Stomach smooth muscle (tissue), 2 donors: ENCODE measurements at regions not wholly inside any gene's neighbourhood (a gene's known extent, or its start where the extent isn't known, plus 50 kb on each side); places are given as distances from the start of the nearest gene placed in this dataset.
"Not testable (repeated sequence)": the region's sequence is repeated elsewhere in the genome, so short reads cannot be mapped to it uniquely, and the experiment has no call there.

Experiments used
- H3K27ac ChIP-seq: one replicate; pipeline ENCODE4 v1.7.0; 2013; ENCODE audit warnings: mild to moderate bottlenecking, low read length, inconsistent platforms
- H3K27me3 ChIP-seq, 2 donors: one replicate each; pipeline ENCODE4 v1.7.0; 2013; ENCODE audit warnings: low read length in 2 of 2; ENCODE audit not compliant: insufficient read depth in 2 of 2, control insufficient read depth in 1 of 2
- H3K36me3 ChIP-seq, 2 donors: one replicate each; pipeline ENCODE4 v1.7.0; 2013; ENCODE audit warnings: low read length in 2 of 2; ENCODE audit not compliant: control insufficient read depth in 2 of 2, insufficient read depth in 2 of 2
- H3K4me1 ChIP-seq: one replicate; pipeline ENCODE4 v1.7.0; 2013; ENCODE audit warnings: low read length; ENCODE audit not compliant: control insufficient read depth, insufficient read depth
- H3K4me3 ChIP-seq, 2 donors: one replicate each; pipeline ENCODE4 v1.7.0; 2013; ENCODE audit warnings: low read length in 2 of 2
- H3K9ac ChIP-seq, 2 donors: one replicate each; pipeline ENCODE4 v1.7.0; 2013; ENCODE audit warnings: low read length in 2 of 2, mild to moderate bottlenecking in 1 of 2
- H3K9me3 ChIP-seq, 2 donors: one replicate each; pipeline ENCODE4 v1.7.0; 2013; ENCODE audit warnings: low read length in 2 of 2; ENCODE audit not compliant: control insufficient read depth in 2 of 2
- donor health status: healthy.
- donor health status: Pancreatic carcinoma.

- H3K27ac ChIP-seq = no peak overlapping the region
- H3K9ac ChIP-seq = no peak overlapping the region
Measured at GRCh38 chr2:49755777-49756176, 601.5 kb upstream of the FSHR start.

GRCh38 chr2:49754381-49754780 is 600.1 kb upstream of the FSHR start:
- Histone ChIP-seq H3K36me3 (no peaks in the 10 kb centered on the region), H3K4me3 (no peak overlapping the region), H3K27me3 (no peaks in the 10 kb centered on the region), H3K9ac (no peak overlapping the region), H3K9me3 (no peaks in the 10 kb centered on the region), H3K27ac (no peak overlapping the region), H3K4me1 (no peaks in the 10 kb centered on the region)

More at GRCh38 chr2:49755777-49756176, 601.5 kb upstream of the FSHR start:
- Histone ChIP-seq H3K27me3 (no peaks in the 10 kb centered on the region), H3K4me1 (no peaks in the 10 kb centered on the region), H3K4me3 (no peak overlapping the region), H3K36me3 (no peaks in the 10 kb centered on the region), H3K9me3 (no peaks in the 10 kb centered on the region)

GRCh38 chr2:49753344-49753985 is 599.1 kb upstream of the FSHR start:
- H3K9me3 ChIP-seq = no peaks in the 10 kb centered on the region
- no peaks in the 10 kb centered on the region for H3K36me3 ChIP-seq
- H3K9ac ChIP-seq = no peak overlapping the region
- no peaks in the 10 kb centered on the region for H3K27me3 ChIP-seq
- no peak overlapping the region for H3K4me3 ChIP-seq
- no peak overlapping the region for H3K27ac ChIP-seq
- H3K4me1 ChIP-seq = no peaks in the 10 kb centered on the region

- H3K9ac ChIP-seq = no peak overlapping the region
- no peak overlapping the region for H3K27ac ChIP-seq
- no peaks in the 10 kb centered on the region for H3K9me3 ChIP-seq
- no peak overlapping the region for H3K4me3 ChIP-seq
- no peaks in the 10 kb centered on the region for H3K27me3 ChIP-seq
- no peaks in the 10 kb centered on the region for H3K4me1 ChIP-seq
- no peaks in the 10 kb centered on the region for H3K36me3 ChIP-seq
Measured at GRCh38 chr2:49737606-49738005, 583.3 kb upstream of the FSHR start.

GRCh38 chr2:49732924-49733323 is 578.6 kb upstream of the FSHR start:
- not testable (repeated sequence) for H3K27me3 ChIP-seq, H3K36me3 ChIP-seq, H3K4me3 ChIP-seq, H3K9me3 ChIP-seq, H3K4me1 ChIP-seq, H3K9ac ChIP-seq, H3K27ac ChIP-seq

- no peaks in the 10 kb centered on the region for H3K9me3 ChIP-seq
- no peak overlapping the region for H3K4me3 ChIP-seq
- no peaks in the 10 kb centered on the region for H3K36me3 ChIP-seq
- H3K27ac ChIP-seq = no peak overlapping the region
- no peak overlapping the region for H3K9ac ChIP-seq
- H3K4me1 ChIP-seq = no peaks in the 10 kb centered on the region
- no peaks in the 10 kb centered on the region for H3K27me3 ChIP-seq
Measured at GRCh38 chr2:49719241-49719640, 564.9 kb upstream of the FSHR start.

GRCh38 chr2:49715597-49715996 is 561.3 kb upstream of the FSHR start:
- Histone ChIP-seq H3K9me3 (no peaks in the 10 kb centered on the region), H3K4me3 (no peak overlapping the region), H3K27ac (no peak overlapping the region), H3K27me3 (no peaks in the 10 kb centered on the region), H3K36me3 (no peaks in the 10 kb centered on the region), H3K9ac (no peak overlapping the region), H3K4me1 (no peaks in the 10 kb centered on the region)

GRCh38 chr2:49714454-49714853 is 560.1 kb upstream of the FSHR start:
- Histone ChIP-seq H3K27me3 (no peaks in the 10 kb centered on the region), H3K9ac (no peak overlapping the region), H3K27ac (no peak overlapping the region), H3K4me1 (no peaks in the 10 kb centered on the region), H3K36me3 (no peaks in the 10 kb centered on the region), H3K9me3 (no peaks in the 10 kb centered on the region), H3K4me3 (no peak overlapping the region)

- Histone ChIP-seq H3K9me3 (no peaks in the 10 kb centered on the region), H3K4me1 (no peaks in the 10 kb centered on the region), H3K27ac (no peak overlapping the region), H3K27me3 (no peaks in the 10 kb centered on the region), H3K36me3 (no peaks in the 10 kb centered on the region), H3K4me3 (no peak overlapping the region), H3K9ac (no peak overlapping the region)
Measured at GRCh38 chr2:49702740-49703139, 548.4 kb upstream of the FSHR start.

- Histone ChIP-seq H3K9ac (no peak overlapping the region), H3K27me3 (no peaks in the 10 kb centered on the region), H3K27ac (no peak overlapping the region), H3K4me3 (no peak overlapping the region), H3K9me3 (no peaks in the 10 kb centered on the region), H3K36me3 (no peaks in the 10 kb centered on the region), H3K4me1 (no peaks in the 10 kb centered on the region)
Measured at GRCh38 chr2:49693961-49694360, 539.6 kb upstream of the FSHR start.

- not testable (repeated sequence) for H3K27ac ChIP-seq, H3K4me1 ChIP-seq, H3K4me3 ChIP-seq, H3K9me3 ChIP-seq, H3K36me3 ChIP-seq, H3K9ac ChIP-seq, H3K27me3 ChIP-seq
Measured at GRCh38 chr2:49692022-49692421, 537.7 kb upstream of the FSHR start.
